Coronary artery (tissue), 2 donors: ENCODE measurements at regions not wholly inside any gene's neighbourhood (a gene's known extent, or its start where the extent isn't known, plus 50 kb on each side); places are given as distances from the start of the nearest gene placed in this dataset.

Source experiments
- DNase-seq: peaks from one replicate; pipeline ENCODE4 v3.0.0-alpha.2; 2017; ENCODE audit warnings: low spot score
- H3K27ac ChIP-seq, 2 donors: fragments of 200-600 bp; sonication (generic); one replicate each; pipeline ENCODE4 v1.5.1; 2016 to 2019
- H3K4me3 ChIP-seq: fragments of 200-600 bp; sonication (generic); 2 replicates; pipeline ENCODE4 v1.5.1; 2016; ENCODE audit warnings: mild to moderate bottlenecking, moderate library complexity
- CTCF ChIP-seq: fragments of 200-600 bp; sonication (generic); IDR thresholded peaks from one replicate; pipeline ENCODE4 v1.5.1; 2019; ENCODE audit warnings: antibody characterized with exemption

GRCh38 chr10:81679291-81679690, 195.7 kb upstream of the NRG3 start:
- no peak for TF ChIP-seq CTCF
- Histone ChIP-seq H3K27ac (no peak overlapping the region), H3K4me3 (no peak overlapping the region)
- no peak for DNase-seq

GRCh38 chr10:81680359-81680758, 194.6 kb upstream of the NRG3 start:
- DNase-seq: no peak
- no peak overlapping the region for H3K27ac ChIP-seq
- no peak for TF ChIP-seq CTCF
- H3K4me3 ChIP-seq: no peak overlapping the region

GRCh38 chr10:81688459-81688858, 186.5 kb upstream of the NRG3 start:
- TF ChIP-seq CTCF: no peak
- DNase-seq: no peak
- Histone ChIP-seq H3K27ac (no peak overlapping the region), H3K4me3 (no peak overlapping the region)

GRCh38 chr10:81696609-81697388, 178.2 kb upstream of the NRG3 start:
- DNase-seq: no peak
- H3K27ac ChIP-seq: no peak overlapping the region
- TF ChIP-seq CTCF: no peak
- H3K4me3 ChIP-seq: no peak overlapping the region

- no peak for TF ChIP-seq CTCF
- Histone ChIP-seq H3K4me3 (no peak overlapping the region), H3K27ac (no peak overlapping the region)
- no peak for DNase-seq
These were observed 170.4 kb upstream of the NRG3 start for GRCh38 chr10:81704596-81704995.

GRCh38 chr10:81708416-81708815, 166.6 kb upstream of the NRG3 start:
- TF ChIP-seq CTCF: no peak
- Histone ChIP-seq H3K27ac (no peak overlapping the region), H3K4me3 (no peak overlapping the region)
- DNase-seq: no peak

- TF ChIP-seq CTCF: no peak
- no peak overlapping the region for H3K27ac ChIP-seq
- DNase-seq: no peak
- H3K4me3 ChIP-seq: no peak overlapping the region
These were observed 166.1 kb upstream of the NRG3 start for GRCh38 chr10:81708929-81709328.
